ENCODE measurements at regions not wholly inside any gene's neighbourhood (a gene's known extent, or its start where the extent isn't known, plus 50 kb on each side); places are given as distances from the start of the nearest gene placed in this dataset.

DNA sequence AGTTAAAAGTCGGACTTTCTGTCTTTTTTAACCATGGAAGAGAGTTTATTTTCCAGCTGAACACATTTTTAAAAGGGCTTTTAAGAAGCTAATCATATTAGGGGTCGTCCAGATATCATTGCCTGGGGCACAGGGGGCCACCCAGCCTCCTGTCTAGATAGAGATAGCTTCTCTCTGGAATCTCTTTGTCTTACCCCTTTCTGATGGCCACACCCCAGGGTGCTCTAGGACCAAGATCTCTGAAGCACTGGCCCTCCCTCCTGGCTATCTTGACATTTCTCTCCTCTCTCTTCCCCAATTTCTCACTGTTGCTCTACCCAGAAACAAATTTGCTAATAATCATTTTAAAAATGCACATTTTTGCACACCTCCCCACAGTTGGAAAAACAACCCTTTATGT, 204.4 kb downstream of the NXNL2 start:
- no peak for TF ChIP-seq POLR2A (IDR thresholded peaks at IDR 0.05)
- TF ChIP-seq, protein P1, sequence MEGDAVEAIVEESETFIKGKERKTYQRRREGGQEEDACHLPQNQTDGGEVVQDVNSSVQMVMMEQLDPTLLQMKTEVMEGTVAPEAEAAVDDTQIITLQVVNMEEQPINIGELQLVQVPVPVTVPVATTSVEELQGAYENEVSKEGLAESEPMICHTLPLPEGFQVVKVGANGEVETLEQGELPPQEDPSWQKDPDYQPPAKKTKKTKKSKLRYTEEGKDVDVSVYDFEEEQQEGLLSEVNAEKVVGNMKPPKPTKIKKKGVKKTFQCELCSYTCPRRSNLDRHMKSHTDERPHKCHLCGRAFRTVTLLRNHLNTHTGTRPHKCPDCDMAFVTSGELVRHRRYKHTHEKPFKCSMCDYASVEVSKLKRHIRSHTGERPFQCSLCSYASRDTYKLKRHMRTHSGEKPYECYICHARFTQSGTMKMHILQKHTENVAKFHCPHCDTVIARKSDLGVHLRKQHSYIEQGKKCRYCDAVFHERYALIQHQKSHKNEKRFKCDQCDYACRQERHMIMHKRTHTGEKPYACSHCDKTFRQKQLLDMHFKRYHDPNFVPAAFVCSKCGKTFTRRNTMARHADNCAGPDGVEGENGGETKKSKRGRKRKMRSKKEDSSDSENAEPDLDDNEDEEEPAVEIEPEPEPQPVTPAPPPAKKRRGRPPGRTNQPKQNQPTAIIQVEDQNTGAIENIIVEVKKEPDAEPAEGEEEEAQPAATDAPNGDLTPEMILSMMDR (IDR thresholded peaks at IDR 0.05), result no peak
